GM18519 (cell line): ENCODE measurements at regions not wholly inside any gene's neighbourhood (a gene's known extent, or its start where the extent isn't known, plus 50 kb on each side); places are given as distances from the start of the nearest gene placed in this dataset.
A peak's percentile ranks its signal among the peaks of the same experiment; 100 is the strongest.
"Not testable (repeated sequence)": the region's sequence is repeated elsewhere in the genome, so short reads cannot be mapped to it uniquely, and the experiment has no call there.

Experiments used
- ATAC-seq: cut with Tn5 transposase; IDR thresholded peaks from one replicate; pipeline ENCODE4 v1.9.1; 2021; ENCODE audit warnings: mild to moderate bottlenecking, moderate library complexity; ENCODE audit not compliant: unreplicated experiment, low FRiP score

GRCh38 chr5:143947313-143947712 is 135.4 kb downstream of the HMHB1 start:
- no peak for ATAC-seq

- no peak for ATAC-seq
Measured at GRCh38 chr5:143952809-143953208, 140.8 kb downstream of the HMHB1 start.

GRCh38 chr5:143953851-143954250 is 141.9 kb downstream of the HMHB1 start:
- ATAC-seq, result no peak

GRCh38 chr5:143955141-143955540 is 143.2 kb downstream of the HMHB1 start:
- no peak for ATAC-seq

GRCh38 chr5:143957455-143957854 is 145.5 kb downstream of the HMHB1 start:
- no peak for ATAC-seq

GRCh38 chr5:143962201-143962600 is 150.2 kb downstream of the HMHB1 start:
- no peak for ATAC-seq

- no peak for ATAC-seq
Measured at GRCh38 chr5:143964919-143965318, 153.0 kb downstream of the HMHB1 start.

- no peak for ATAC-seq
Measured at GRCh38 chr5:143966280-143966679, 154.3 kb downstream of the HMHB1 start.

- ATAC-seq, result no peak
Measured at GRCh38 chr5:143968071-143968878, 156.3 kb downstream of the HMHB1 start.

GRCh38 chr5:143970159-143970558 is 158.2 kb downstream of the HMHB1 start:
- no peak for ATAC-seq

- no peak for ATAC-seq
Measured at GRCh38 chr5:143972068-143972467, 160.1 kb downstream of the HMHB1 start.

GRCh38 chr5:143976055-143976454 is 164.1 kb downstream of the HMHB1 start:
- no peak for ATAC-seq

GRCh38 chr5:143977891-143978461 is 166.0 kb downstream of the HMHB1 start:
- ATAC-seq, result no peak

GRCh38 chr5:143979044-143979690 is 167.2 kb downstream of the HMHB1 start:
- ATAC-seq, result peak; percentile 68

GRCh38 chr5:143980506-143980905 is 168.5 kb downstream of the HMHB1 start:
- ATAC-seq, result no peak

- not testable (repeated sequence) for ATAC-seq
Measured at GRCh38 chr5:143982957-143983356, 171.0 kb downstream of the HMHB1 start.

GRCh38 chr5:143985832-143986515 is 174.0 kb downstream of the HMHB1 start:
- ATAC-seq, result no peak

GRCh38 chr5:143986516-143987212 is 174.7 kb downstream of the HMHB1 start:
- no peak for ATAC-seq

- ATAC-seq, result no peak
Measured at GRCh38 chr5:143987264-143987663, 175.3 kb downstream of the HMHB1 start.

- ATAC-seq, result no peak
Measured at GRCh38 chr5:143987751-143988560, 176.0 kb downstream of the HMHB1 start.
